GM19043 (cell line): ENCODE measurements at regions not wholly inside any gene's neighbourhood (a gene's known extent, or its start where the extent isn't known, plus 50 kb on each side); places are given as distances from the start of the nearest gene placed in this dataset.
"Not testable (repeated sequence)": the region's sequence is repeated elsewhere in the genome, so short reads cannot be mapped to it uniquely, and the experiment has no call there.

Experiments used
- ATAC-seq: cut with Tn5 transposase; IDR thresholded peaks from one replicate; pipeline ENCODE4 v1.9.1; 2021; ENCODE audit warnings: low read depth; ENCODE audit not compliant: unreplicated experiment

- no peak for ATAC-seq
Measured at GRCh38 chr4:11701966-11702725, 273.5 kb upstream of the HS3ST1 start.

DNA sequence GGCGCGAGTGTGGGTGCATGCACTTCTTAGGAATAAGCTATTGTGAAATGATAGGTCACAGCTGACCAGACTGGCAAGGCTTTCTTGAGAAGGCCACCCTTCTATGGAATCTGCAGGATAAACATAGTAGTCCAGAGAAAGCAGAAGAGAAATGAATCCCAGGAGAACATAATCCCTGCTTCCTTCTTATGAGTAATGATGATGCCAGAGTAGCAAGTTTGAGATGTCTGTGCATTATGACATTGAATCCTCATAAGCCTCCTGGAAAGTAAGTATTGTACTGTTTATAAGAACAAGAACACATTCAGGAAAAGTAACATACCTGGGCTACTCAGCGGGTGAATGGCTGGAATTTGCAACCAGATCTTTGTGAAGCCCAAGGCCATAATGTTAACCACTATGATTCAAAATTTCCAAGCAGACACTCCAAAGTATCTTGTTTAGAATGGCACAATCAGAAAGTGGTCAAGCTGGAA is 272.1 kb upstream of the HS3ST1 start:
- ATAC-seq: no peak

DNA sequence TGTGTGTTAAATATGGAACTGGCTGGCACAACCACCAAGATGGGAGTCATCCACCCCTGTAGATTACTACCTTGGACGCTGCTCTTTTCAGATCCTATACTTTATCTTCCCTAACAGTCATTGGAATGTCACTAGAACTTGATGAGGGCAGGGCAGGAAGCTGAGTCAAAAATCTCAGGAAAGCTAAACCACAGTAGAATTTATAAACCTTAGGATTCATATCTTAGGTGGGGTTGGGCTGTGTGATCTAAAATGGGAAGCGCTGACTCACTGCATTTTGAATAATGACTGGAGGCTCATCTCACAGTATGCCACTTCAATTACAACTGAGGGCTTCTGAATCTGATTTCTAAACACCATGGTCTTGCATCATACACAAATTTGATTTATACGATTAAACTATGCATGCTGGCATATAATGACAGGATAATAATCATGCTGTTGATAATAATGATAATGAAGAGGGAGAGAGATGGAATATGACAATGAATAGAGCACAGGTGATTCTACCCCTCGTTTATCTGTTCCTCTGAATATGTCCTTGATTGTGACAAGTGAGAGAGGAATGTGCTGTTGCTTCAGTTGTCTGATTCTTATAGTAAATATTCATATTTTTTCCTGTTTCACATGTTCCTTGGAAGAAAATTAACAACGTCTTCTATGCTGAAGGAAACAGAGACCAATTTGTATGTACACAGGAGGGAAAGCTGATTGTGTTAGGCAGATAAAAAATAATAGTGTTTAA is 270.3 kb upstream of the HS3ST1 start:
- no peak for ATAC-seq

- ATAC-seq: no peak
Measured at GRCh38 chr4:11698033-11698432, 269.3 kb upstream of the HS3ST1 start.

DNA sequence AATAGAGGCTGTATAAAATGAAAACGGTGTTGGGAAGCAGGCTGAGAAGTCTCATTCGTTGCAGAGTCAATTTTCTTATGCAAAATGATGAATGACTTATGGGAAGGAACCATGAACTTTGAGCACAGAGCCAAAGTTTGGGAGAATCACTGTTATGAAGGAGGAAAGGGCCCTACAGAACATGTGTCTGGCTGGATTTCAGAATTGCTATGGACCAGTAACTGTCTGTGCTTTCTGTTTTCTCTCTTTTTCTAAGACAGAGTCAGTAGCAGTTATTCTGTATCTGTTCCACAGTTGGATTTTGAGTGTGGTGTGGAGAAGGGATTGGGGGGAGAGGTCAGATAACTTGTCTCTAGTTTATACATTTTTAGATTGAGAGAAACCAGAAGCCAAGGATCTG is 265.0 kb upstream of the HS3ST1 start:
- ATAC-seq: no peak

- ATAC-seq: no peak
Measured at GRCh38 chr4:11691236-11691635, 262.5 kb upstream of the HS3ST1 start.

DNA sequence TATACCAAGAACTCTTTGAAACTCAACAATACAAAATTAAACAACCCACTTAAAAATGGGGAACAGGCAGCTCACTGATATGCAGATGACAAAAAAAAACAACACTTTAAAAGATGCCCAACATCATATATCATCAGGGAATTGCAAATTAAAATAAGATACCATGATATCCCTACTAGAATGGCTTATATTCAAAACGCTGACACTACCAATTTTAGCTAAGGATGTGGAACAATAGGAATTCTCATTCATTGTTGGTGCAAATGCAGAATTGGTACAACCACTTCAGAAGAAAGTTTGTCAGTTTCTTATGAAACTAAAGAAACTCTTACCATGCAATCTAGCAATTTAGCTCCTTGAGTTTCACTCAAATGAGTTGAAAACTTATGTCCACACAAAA is 259.0 kb upstream of the HS3ST1 start:
- no peak for ATAC-seq

DNA sequence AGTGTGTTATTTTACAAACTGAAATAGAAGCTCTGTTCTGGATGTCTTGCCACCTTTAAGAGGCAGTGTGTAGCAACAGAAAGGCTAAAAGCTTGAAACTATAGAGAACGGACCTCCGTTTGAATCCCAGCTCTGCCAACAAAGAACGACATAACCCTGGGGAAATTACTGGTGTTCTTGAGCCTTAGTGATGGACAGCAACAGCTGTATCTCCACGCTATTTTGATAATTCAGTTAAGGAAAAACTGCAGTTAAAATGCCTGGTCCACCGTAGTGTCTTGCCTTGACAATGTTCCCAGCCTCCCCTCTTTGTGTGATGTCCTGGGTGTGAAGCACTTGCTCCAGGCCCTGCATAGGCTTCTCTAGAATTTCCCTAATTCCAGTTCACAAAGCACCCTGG is 256.8 kb upstream of the HS3ST1 start:
- ATAC-seq: no peak

GRCh38 chr4:11675051-11675800 is 246.5 kb upstream of the HS3ST1 start:
- ATAC-seq: no peak

DNA sequence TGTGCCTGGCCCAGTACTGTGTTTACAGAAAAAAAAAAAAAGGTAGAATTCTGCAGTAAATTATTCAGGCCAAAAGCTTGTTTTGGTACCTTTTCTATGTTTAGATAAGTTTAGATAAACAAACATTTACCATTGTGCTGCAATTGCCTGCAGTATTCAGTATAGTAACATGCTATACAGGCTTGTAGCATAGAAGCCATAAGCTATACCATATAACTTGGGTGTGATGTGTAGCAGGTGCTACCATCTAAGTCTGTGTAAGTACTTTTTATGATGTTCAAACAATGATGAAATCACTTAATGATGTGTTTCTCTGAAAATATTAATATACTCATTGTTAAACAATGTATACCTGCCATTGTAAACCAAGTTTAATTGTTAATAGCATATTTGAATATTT is 241.6 kb upstream of the HS3ST1 start:
- no peak for ATAC-seq

DNA sequence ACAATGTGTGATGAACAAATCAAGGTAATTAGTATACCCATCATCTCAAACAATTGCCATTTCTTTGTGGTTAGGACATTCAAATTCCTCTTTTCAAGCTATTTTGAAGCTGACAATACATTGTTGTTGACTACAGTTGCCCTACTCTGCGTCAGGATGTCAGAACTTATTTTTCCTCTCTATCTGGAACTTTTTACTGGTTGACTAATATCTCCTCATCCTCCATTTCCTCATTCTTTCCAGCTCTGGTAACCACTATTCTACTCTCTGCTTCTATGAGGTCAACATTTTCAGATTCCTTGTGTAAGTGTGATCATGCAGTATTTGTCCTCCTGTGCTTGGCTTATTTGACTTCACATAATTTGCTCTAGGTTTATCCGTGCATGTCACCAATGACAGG is 240.5 kb upstream of the HS3ST1 start:
- no peak for ATAC-seq

GRCh38 chr4:11663114-11663513 is 234.4 kb upstream of the HS3ST1 start:
- no peak for ATAC-seq

DNA sequence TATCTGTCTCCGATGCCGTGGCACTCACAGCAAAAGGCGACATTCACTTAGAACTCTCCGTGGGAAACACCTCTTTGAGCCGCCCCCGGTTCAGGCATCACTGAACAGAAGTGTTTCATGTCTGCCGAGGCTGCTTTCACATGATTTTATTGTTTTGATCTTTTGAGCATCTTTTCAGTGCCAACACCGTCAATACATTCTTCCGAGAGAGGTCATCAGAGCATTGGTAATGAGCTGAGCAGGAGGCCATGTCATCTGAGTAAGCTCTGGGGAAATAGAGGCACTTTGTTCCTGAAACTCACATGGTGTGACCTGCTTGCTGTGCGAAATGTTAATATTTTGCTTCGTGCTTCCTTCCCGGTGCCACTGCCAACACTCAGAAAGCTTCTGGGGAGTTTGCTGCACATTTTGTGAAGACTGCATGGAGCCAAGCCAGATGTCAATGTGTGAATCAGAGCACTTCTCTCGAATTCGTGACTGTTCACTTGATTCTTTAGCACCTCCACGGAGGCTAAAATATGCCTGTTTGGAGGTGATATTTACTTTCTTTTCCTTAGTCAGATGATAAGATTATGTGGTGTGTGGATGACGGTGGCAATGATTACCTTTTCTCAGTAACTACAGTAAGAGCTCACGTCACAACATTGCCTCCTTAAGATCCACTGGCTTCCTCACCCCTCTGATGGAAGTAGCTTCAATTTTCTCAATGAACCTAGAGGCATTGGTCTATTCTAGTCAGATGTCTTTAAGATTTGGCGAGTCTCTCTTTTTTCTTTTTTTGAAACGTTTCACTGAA is 222.3 kb upstream of the HS3ST1 start:
- no peak for ATAC-seq

DNA sequence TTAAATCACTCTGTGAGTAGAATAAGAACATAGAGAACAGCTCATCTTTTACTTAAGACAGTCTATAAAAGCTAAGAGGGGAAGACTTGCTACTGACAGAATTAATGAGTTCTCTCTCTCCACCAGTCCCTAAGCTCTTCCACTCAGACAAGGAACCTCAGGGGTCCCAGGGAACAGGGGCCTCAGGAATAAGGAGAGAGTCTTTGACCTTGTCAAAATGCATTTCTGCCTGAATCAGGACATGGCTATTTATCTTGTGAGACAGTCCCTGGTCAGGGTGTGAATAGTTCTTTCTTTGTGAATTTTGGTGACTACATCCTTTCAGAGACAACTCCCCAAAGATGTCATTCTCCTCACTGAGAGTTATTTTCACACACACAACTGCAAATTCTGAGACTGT is 218.7 kb upstream of the HS3ST1 start:
- no peak for ATAC-seq

GRCh38 chr4:11643081-11643480 is 214.4 kb upstream of the HS3ST1 start:
- not testable (repeated sequence) for ATAC-seq

DNA sequence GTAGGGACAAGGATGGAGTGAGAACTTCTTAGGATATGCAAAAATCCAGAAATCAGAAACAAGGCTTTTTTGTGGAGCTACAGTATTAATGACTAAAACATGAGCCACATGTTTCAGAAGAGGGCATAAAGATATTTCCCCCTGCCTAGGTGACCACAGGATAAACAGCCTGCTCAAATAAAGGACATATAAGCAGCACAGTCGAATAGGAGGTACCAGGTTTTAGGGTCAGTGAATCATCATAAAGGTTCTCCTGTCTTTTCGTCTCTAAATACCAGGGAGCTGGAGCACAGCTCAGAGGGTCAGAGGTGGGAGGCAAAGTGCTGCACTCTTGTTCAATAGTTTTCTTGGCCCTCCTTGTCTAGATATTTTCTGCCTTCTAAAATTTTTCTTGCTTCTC is 211.9 kb upstream of the HS3ST1 start:
- no peak for ATAC-seq

GRCh38 chr4:11636551-11636950 is 207.9 kb upstream of the HS3ST1 start:
- ATAC-seq: no peak

GRCh38 chr4:11636031-11636430 is 207.3 kb upstream of the HS3ST1 start:
- ATAC-seq: no peak

DNA sequence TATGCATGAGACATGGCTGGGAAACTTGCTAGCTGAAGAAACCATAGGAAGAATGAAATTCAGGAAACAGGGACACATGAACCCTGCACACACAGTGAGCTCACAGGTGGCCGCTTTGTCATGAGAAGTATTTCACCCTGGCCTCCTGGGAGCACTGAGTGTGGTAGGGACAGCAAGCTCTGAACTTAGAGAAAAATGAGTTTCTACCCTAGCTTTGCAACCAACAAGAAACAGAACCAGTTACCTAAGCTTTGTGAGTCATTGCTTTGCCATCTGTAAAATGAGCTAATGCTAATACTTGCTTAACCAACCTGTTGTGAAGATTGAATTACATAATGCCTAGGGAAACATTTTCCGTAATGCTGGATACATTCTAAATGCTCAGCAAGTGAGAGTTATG is 206.6 kb upstream of the HS3ST1 start:
- ATAC-seq: no peak

DNA sequence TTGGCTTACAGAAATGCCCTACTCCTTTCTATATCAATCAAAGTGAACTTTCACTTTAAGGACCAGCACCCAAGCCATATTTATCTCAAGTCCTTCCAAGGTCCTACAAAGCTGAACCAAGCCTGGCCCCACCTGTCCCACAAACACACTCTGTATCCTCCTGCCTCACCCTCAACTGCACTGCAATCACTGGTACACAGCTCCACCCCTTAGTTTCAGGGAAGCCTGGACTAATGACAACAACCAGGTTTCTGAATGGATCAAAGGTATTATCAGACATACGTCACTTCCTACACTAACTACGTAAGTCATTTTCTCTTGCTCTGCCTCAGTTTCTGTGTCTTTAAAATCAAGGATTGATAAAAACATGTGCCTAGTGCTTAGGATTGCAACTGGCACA is 205.6 kb upstream of the HS3ST1 start:
- ATAC-seq: no peak

GRCh38 chr4:11633430-11633829 is 204.7 kb upstream of the HS3ST1 start:
- ATAC-seq: no peak
